Stimulated activated naive B cell treated with anti-CD40 and anti-IgM and Interleukin-4, amounts not matched to agents 10 μg/mL and 1 μg/mL and 100 μg/mL, for 72 hours (primary cell): ENCODE measurements at regions not wholly inside any gene's neighbourhood (a gene's known extent, or its start where the extent isn't known, plus 50 kb on each side); places are given as distances from the start of the nearest gene placed in this dataset.
"Not testable (repeated sequence)": the region's sequence is repeated elsewhere in the genome, so short reads cannot be mapped to it uniquely, and the experiment has no call there.

ENCODE experiments used
- ATAC-seq, 2 donors: fragments of 150-1000 bp; cut with Tn5 transposase; replicated peaks; 2 replicates each; pipeline ENCODE4 v1.10.0; 2021; ENCODE audit warnings: moderate library complexity in 1 of 2
- DNase-seq: peaks from one replicate; pipeline ENCODE4 v3.0.0; 2021
- H3K27ac Mint-ChIP-seq: one replicate; pipeline ENCODE4 v1.8.0; 2022; ENCODE audit warnings: mild to moderate bottlenecking, mixed read lengths
- H3K27me3 Mint-ChIP-seq, 2 donors: one replicate each; pipeline ENCODE4 v1.8.0; 2022; ENCODE audit warnings: mixed read lengths in 2 of 2
- H3K36me3 Mint-ChIP-seq, 2 donors: one replicate each; pipeline ENCODE4 v1.8.0; 2022; ENCODE audit warnings: mixed read lengths in 2 of 2, mild to moderate bottlenecking in 1 of 2
- H3K4me1 Mint-ChIP-seq, 2 donors: one replicate each; pipeline ENCODE4 v1.8.0; 2022; ENCODE audit warnings: mixed read lengths in 2 of 2, mild to moderate bottlenecking in 1 of 2
- H3K4me3 Mint-ChIP-seq, 2 donors: one replicate each; pipeline ENCODE4 v1.8.0; 2022; ENCODE audit warnings: mild to moderate bottlenecking in 2 of 2, mixed read lengths in 2 of 2, moderate library complexity in 1 of 2
- H3K9me3 Mint-ChIP-seq, 2 donors: one replicate each; pipeline ENCODE4 v1.8.0; 2022; ENCODE audit warnings: mixed read lengths in 2 of 2, mild to moderate bottlenecking in 1 of 2

DNA sequence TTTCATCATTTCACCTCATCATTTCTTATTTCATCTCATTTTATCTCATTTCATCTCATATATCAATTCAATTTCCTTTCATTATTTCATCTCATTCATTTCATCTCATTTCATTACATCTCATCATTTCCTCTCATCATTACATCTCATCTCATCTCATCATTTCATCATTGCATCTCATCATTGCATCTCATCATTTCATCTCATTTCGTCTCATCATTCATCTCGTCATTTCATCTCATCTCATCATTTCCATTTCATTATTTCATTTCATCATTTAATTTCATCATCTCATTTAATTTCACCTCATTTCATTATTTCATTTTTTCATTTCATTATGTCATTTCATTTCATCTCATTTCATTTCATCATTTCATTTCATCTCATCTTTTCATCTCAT, 168.5 kb upstream of the FAM72C start:
- not testable (repeated sequence) for H3K4me1 Mint-ChIP-seq, H3K9me3 Mint-ChIP-seq, H3K27ac Mint-ChIP-seq, H3K27me3 Mint-ChIP-seq, H3K36me3 Mint-ChIP-seq, H3K4me3 Mint-ChIP-seq, ATAC-seq, DNase-seq

DNA sequence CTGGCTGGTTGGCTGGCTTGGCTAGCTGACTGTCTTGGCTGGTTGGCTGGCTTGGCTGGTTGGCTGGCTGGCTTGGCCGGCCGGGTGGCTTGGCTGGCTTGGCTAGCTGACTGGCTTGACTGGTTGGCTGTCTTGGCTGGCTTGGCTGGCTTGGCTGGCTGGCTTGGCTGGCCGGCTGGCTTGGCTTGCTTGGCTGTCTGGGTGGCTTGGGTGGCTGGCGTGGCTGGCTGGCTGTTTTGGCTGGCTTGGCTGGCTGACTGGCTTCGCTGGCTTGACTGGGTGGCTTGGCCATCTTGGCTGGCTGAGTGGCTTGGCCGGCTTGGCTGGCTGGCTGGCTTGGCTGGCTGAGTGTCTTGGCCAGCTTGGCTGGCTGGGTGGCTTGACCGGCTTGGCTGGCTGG, 133.2 kb upstream of the FAM72C start:
- H3K27ac Mint-ChIP-seq, H3K36me3 Mint-ChIP-seq, ATAC-seq, H3K27me3 Mint-ChIP-seq, H3K9me3 Mint-ChIP-seq, DNase-seq, H3K4me3 Mint-ChIP-seq, H3K4me1 Mint-ChIP-seq: not testable (repeated sequence)

DNA sequence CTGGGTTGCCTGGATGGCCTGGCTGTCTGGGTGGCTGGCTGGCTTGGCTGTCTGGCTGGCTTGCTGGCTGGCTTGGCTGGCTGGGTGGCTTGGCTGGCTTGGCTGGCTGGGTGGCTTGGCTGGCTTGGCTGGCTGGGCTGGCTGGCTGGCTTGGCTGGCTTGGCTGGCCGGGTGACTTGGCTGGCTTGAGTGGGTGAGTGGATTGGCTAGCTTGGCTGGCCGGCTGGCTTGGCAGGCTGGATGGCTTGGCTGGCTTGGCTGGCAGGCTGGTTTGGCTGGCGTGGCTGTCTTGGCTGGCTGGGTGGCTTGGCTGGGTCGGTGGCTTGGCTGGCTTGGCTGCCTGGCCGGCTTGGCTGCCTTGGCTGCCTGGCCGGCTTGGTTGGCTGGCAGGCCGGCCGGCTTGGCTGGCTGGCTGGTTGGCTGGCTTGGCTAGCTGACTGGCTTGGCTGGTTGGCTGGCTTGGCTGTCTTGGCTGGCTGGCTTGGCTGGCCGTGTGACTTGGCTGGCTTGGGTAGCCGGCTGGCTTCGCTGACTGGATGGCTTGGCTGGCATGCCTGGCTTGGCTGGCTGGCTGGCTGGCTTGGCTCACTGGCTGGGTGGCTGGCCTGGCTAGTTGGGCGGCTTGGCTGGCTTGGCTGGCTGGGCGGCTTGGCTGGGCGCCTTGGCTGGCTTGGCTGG, 132.4 kb upstream of the FAM72C start:
- H3K27ac Mint-ChIP-seq, ATAC-seq, H3K36me3 Mint-ChIP-seq, H3K27me3 Mint-ChIP-seq, H3K4me3 Mint-ChIP-seq, H3K4me1 Mint-ChIP-seq, H3K9me3 Mint-ChIP-seq: not testable (repeated sequence)
- DNase-seq: peak; percentile 58

DNA sequence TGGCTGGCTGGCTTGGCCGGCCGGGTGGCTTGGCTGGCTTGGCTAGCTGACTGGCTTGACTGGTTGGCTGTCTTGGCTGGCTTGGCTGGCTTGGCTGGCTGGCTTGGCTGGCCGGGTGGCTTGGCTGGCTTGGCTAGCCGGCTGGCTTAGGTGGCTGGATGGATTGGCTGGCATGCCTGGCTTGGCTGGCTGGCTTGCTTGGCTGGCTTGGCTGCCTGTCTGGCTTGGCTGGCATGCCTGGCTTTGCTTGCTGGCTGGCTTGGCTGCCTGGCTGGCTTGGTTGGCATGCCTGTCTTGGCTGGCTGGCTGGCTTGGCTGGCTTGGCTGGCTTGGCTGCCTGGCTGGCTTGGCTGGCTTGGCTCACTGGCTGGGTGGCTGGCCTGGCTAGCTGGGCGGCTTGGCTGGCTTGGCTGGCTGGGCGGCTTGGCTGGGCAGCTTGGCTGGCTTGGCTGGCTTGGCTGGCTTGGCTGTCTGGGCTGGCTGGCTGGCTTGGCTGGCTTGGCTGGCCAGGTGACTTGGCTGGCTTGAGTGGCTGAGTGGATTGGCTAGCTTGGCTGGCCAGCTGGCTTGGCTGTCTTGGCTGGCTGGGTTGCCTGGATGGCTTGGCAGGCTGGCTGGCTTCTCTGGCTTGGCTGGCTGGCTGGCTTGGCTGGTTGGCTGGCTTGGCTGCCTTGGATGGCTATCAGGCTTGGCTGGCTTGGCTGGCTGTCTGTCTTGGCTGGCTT, 131.5 kb upstream of the FAM72C start:
- not testable (repeated sequence) for H3K27ac Mint-ChIP-seq, H3K27me3 Mint-ChIP-seq, ATAC-seq, H3K9me3 Mint-ChIP-seq, H3K36me3 Mint-ChIP-seq, H3K4me3 Mint-ChIP-seq, H3K4me1 Mint-ChIP-seq
- DNase-seq: peak; percentile 51

DNA sequence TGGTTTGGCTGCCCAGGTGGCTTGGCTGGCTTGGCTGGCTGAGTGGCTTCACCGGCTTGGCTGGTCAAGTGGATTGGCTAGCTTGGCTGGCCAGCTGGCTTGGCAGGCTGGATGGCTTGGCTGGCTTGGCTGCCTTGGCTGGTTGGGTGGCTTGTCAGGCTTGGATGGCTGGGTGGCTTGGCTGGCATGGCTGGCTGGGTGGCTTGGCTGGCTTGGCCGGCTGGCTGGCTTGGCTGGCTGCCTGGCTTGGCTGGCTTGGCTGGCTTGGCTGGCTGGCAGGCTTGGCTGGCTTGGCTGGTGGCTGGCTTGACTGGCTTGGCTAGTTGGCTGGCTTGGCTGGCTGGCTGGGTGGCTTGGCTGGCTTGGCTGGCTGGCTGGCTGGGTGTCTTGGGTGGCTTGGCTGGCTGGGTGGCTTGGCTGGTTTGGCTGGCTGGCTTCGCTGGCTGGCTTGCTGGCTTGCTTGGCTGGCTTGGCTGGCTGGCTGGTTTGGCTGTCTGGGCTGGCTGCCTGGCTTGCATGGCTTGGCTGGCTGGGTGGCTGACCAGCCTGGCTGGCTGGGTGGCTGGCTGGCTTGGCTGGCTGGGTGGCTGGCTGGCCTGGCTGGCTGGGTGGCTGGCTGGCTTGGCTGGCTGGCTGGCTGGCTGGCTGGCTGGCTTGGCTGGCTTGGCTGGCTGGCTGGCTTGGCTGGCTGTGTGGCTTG, 130.4 kb upstream of the FAM72C start:
- H3K4me1 Mint-ChIP-seq, H3K36me3 Mint-ChIP-seq, DNase-seq, ATAC-seq, H3K4me3 Mint-ChIP-seq, H3K27me3 Mint-ChIP-seq, H3K27ac Mint-ChIP-seq, H3K9me3 Mint-ChIP-seq: not testable (repeated sequence)

DNA sequence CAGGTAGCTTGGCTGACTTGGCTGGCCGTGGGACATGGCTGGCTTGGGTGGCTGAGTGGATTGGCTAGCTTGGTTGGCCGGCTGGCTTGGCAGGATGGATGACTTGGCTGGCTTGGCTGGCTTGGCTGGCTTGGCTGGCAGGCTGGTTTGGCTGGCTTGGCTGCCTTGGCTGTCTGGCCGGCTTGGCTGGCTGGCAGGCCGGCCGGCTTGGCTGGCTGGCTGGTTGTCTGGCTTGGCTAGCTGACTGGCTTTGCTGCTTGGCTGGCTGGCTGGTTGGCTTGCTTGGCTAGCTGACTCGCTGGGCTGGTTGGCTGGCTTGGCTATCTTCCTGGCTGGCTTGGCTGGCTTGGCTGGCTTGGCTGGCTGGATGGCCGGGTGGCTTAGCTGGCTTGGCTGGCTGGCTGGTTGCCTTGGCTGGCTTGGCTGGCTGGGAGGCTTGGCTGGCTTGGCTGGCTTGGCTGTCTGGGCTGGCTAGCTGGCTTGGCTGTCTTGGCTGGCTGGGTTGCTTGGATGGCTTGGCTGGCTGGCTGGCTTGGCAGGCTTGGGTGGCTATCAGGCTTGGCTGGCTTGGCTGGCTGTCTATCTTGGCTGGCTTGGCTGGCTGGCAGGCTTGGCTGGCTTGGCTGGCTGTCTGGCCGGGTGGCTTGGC, 129.7 kb upstream of the FAM72C start:
- ATAC-seq (no peak), DNase-seq (no peak)
- no peak overlapping the region for H3K27ac Mint-ChIP-seq
- H3K9me3 Mint-ChIP-seq: peaks cover 0 to 4% of the 10 kb centered on the region in 2 donors
- no peak overlapping the region for H3K4me3 Mint-ChIP-seq
- peaks cover 0 to 3% of the 10 kb centered on the region in 2 donors for H3K4me1 Mint-ChIP-seq
- H3K27me3 Mint-ChIP-seq: no peaks in the 10 kb centered on the region
- H3K36me3 Mint-ChIP-seq: no peaks in the 10 kb centered on the region

DNA sequence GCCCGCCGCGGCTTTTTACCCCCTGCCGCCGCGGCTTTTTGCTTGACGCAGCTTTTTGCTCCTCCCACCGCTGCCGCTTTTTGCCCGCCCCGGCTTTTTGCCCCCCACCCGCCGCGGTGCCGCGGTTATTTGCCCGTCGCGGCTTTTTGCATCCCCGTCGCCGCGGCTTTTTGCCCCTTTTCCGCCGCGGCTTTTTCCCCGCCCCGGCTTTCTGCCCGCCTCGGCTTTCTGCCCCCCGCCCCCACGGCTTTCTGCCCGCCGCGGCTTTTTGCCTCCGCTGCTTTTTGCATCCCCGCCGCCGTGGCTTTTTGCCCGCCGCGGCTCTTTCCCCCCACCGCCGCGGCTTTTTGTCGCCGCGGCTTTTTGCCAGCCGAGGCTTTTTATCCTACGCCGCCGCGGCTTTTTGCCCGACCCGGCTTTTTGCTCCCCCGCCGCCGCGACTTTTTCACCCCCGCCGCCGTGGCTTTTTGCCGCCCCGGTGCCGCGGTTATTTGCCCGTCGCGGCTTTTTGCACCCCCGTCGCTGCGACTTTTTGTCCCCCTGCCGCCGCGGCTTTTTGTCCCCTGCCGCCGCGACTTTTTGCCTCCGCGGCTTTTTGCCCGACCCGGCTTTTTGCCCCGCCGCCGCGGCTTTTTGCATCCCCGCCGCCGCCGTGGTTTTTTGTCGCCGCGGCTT, 105.5 kb upstream of the FAM72C start:
- not testable (repeated sequence) for H3K27me3 Mint-ChIP-seq, H3K36me3 Mint-ChIP-seq, H3K9me3 Mint-ChIP-seq, H3K4me1 Mint-ChIP-seq, H3K27ac Mint-ChIP-seq, DNase-seq, ATAC-seq
- peak overlapping the region; percentile 74 to 85 for H3K4me3 Mint-ChIP-seq

DNA sequence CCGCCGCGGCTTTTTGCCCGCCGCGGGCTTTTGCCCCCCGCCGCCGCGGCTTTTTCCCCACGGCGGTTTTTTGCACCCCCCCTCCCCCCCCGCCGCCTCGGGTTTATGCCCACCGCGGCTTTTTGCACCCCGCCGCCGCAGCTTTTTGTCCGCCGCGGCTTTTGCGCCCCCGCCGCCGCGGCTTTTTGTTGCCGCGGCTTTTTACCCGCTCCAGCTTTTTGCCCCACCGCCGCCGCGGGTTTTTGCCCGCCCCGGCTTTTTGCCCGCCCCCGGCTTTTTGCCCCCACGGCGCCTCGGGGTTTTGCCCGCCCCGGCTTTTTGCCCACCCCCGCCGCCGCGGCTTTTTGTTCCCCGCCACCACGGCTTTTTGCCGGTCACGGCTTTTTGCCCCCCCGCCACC, 104.9 kb upstream of the FAM72C start:
- H3K36me3 Mint-ChIP-seq, H3K4me3 Mint-ChIP-seq, H3K27me3 Mint-ChIP-seq, H3K9me3 Mint-ChIP-seq, H3K27ac Mint-ChIP-seq, H3K4me1 Mint-ChIP-seq, DNase-seq, ATAC-seq: not testable (repeated sequence)

DNA sequence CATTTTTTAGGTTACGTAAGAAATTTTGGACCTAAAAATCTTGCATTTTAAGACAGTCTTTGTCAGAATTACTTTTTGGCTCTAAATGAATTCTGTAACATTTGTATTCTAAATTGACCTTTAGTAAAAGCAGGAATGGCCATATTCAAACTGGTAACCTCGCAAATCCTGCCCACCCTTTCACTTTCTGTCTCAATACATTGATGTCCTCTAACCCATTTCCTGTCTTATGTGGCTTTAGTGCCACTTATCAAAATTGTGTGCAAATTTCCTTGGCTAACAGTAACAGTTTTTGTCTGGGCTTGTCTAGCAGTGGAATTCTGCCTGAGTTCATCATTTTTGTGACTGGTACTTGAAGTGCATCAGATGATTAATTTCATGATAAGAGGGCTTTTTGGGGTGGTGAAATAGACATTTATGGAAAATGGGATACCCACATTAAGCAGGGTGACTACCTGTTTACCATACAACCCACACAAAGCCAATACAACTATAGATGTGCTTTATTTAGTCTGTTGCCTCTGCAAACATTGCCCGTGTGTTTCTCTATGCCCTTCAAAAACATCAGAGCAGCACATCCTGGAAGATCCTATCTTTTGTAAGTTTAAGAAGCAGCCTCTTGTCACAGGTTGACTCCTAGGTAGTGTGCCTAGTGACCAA, 98.7 kb upstream of the FAM72C start:
- not testable (repeated sequence) for H3K9me3 Mint-ChIP-seq, ATAC-seq

DNA sequence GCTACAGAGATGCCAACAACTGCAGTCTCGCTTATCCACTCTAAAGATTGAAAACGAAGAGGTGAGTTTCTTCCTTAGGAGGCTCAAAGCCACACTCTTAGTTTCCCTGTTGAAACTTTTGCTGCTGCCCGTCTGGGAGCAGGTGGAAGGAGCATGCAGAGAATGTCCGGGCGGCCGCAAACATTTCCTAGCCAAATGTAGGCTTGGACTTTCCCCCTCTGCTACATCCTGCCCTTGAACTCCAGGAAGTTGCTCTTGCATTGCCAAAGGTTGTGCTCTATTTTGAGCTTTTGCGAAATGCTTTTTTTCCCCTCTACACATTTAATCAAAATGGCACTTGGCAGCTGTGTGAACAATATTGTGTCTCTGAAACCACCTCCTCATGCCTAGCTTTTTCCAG, 95.3 kb upstream of the FAM72C start:
- not testable (repeated sequence) for H3K27ac Mint-ChIP-seq, ATAC-seq, H3K9me3 Mint-ChIP-seq, H3K36me3 Mint-ChIP-seq, DNase-seq, H3K4me1 Mint-ChIP-seq, H3K4me3 Mint-ChIP-seq, H3K27me3 Mint-ChIP-seq

More for the DNA sequence above, 98.7 kb upstream of the FAM72C start:
- H3K27ac Mint-ChIP-seq, H3K36me3 Mint-ChIP-seq, H3K4me3 Mint-ChIP-seq, H3K27me3 Mint-ChIP-seq, H3K4me1 Mint-ChIP-seq, DNase-seq: not testable (repeated sequence)

DNA sequence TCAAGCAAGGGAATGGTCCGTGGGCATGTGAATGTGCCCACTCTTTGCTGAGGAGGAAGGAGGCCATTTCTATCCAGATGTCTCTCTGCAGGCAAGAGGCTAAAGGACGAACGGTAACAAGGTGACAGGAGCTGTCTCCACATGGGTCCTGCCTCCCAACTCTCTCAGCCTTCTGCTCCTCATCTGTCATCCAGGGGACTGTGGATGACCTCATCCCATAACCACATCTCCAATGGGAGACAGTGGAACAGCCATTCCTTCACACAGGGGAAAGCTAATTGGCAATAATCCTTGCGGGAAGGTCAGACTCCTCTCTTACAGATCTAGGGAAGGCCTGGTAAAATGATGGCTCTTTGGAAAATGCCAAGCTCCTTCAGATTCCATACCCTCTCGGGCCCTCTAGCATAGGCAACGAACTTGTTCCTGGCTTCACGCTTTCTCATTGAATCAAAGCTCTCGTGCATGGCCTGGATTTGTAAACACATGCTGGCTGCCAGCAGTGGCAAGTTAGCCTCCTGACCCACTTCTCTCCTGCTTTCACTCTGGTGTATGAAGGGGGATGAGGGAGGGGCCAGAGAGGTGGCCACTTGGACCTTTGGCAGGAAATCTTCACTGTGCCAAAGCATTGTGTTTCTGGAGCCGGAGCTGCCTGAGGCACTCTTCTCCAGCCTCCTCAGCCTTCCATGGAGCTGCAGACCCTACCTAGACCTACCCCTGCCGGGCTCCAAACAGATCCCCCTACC, 94.5 kb upstream of the FAM72C start:
- not testable (repeated sequence) for H3K4me1 Mint-ChIP-seq, H3K27me3 Mint-ChIP-seq, ATAC-seq, DNase-seq, H3K27ac Mint-ChIP-seq, H3K4me3 Mint-ChIP-seq, H3K36me3 Mint-ChIP-seq, H3K9me3 Mint-ChIP-seq

DNA sequence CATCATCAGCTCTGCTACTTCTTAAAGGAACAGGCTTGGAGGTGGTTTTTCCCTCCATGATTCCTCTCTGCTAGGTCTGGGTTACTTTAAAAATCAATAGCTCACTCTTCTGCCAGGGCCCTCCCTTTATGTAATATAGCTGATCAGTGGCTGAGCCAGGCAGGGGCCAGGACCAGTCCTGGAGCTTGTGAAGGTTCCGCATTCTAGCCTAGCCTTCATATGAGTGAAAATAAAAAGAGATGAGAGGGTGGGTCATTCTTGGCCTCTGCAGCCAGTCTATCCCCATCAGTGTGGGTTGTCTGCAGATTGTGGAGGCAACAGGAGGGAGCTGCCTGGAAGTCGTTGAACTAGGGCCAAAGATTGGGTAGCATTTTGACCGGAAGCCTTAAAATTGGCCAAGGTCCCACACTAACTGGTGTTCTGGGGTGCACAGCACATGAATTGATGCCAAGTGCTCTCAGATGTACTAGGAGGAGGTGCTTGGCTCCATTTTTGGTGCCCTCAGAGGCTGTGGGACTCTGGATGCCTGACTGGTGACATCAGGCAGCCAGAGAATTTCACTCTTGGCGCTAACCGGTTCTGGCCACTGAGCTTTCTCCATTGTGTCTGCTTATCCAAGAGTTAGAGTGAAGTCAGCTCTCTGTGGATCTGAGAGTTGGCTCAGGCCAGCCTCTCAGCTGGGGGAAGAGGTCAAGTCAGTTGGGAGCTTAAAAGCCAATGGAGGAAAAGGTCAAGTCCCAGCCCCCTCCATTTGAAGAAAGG, 93.7 kb upstream of the FAM72C start:
- H3K36me3 Mint-ChIP-seq: not testable (repeated sequence)

DNA sequence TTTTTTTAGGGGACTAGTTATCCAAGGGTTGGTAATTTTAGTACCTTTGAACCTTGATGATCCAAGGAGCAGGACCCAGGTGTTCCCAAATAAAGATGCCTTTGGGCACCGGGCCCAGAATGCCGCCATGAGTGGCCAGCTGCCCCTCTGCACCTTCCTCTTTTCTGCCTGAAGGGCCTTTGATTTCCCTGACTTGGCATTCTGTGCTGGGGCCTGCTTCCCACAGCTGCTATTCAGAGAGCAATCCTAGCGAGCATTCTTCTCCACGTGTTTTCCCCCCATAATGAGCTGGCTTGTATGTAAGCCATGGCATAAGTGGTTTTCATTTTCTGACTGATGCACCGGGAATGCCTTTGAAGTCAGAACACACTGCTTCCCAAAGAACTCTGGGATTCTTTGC, 77.6 kb upstream of the FAM72C start:
- DNase-seq: not testable (repeated sequence)

More for the DNA sequence above, 93.7 kb upstream of the FAM72C start:
- not testable (repeated sequence) for H3K9me3 Mint-ChIP-seq, DNase-seq, H3K27ac Mint-ChIP-seq, ATAC-seq, H3K4me3 Mint-ChIP-seq, H3K4me1 Mint-ChIP-seq, H3K27me3 Mint-ChIP-seq

More for the DNA sequence above, 77.6 kb upstream of the FAM72C start:
- not testable (repeated sequence) for ATAC-seq, H3K4me3 Mint-ChIP-seq, H3K9me3 Mint-ChIP-seq, H3K4me1 Mint-ChIP-seq, H3K27me3 Mint-ChIP-seq, H3K27ac Mint-ChIP-seq, H3K36me3 Mint-ChIP-seq
